Mammary epithelial cell (primary cell): ENCODE measurements at regions not wholly inside any gene's neighbourhood (a gene's known extent, or its start where the extent isn't known, plus 50 kb on each side); places are given as distances from the start of the nearest gene placed in this dataset.

Experiments
- EZH2 ChIP-seq: IDR thresholded peaks from 2 replicates; pipeline ENCODE4 v1.6.1; 2012; ENCODE audit warnings: low read length, inconsistent platforms, borderline replicate concordance
- TF ChIP-seq, protein P1 (sequence below), 2 donors: IDR thresholded peaks in 1 of 2; conservative IDR thresholded peaks in 1 of 2; 2 replicates each; pipeline ENCODE4 v1.5.1; 2011 to 2012; ENCODE audit warnings: inconsistent platforms in 2 of 2, low read length in 2 of 2, mild to moderate bottlenecking in 2 of 2, control low read depth in 1 of 2, low read depth in 1 of 2; ENCODE audit not compliant: insufficient read depth in 1 of 2; ENCODE audit errors: extremely low read depth in 1 of 2

GRCh38 chr2:53452957-53453748, 314.5 kb upstream of the CHAC2 start:
- TF ChIP-seq, protein P1, sequence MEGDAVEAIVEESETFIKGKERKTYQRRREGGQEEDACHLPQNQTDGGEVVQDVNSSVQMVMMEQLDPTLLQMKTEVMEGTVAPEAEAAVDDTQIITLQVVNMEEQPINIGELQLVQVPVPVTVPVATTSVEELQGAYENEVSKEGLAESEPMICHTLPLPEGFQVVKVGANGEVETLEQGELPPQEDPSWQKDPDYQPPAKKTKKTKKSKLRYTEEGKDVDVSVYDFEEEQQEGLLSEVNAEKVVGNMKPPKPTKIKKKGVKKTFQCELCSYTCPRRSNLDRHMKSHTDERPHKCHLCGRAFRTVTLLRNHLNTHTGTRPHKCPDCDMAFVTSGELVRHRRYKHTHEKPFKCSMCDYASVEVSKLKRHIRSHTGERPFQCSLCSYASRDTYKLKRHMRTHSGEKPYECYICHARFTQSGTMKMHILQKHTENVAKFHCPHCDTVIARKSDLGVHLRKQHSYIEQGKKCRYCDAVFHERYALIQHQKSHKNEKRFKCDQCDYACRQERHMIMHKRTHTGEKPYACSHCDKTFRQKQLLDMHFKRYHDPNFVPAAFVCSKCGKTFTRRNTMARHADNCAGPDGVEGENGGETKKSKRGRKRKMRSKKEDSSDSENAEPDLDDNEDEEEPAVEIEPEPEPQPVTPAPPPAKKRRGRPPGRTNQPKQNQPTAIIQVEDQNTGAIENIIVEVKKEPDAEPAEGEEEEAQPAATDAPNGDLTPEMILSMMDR (conservative IDR thresholded peaks at IDR 0.05 in 1 of 2, IDR thresholded peaks at IDR 0.05 in 1 of 2; ENCODE audit: extremely low read depth in 1 of 2, insufficient read depth in 1 of 2, low read depth in 1 of 2, low read length in 2 of 2): no peak
- TF ChIP-seq EZH2: no peak
